ENCODE measurements at regions not wholly inside any gene's neighbourhood (a gene's known extent, or its start where the extent isn't known, plus 50 kb on each side); places are given as distances from the start of the nearest gene placed in this dataset.
"Not testable (repeated sequence)": the region's sequence is repeated elsewhere in the genome, so short reads cannot be mapped to it uniquely, and the experiment has no call there.

- TF ChIP-seq JUND (IDR thresholded peaks at IDR 0.05; ENCODE audit: low read depth, low read length) (no peak), ZNF274 (IDR thresholded peaks at IDR 0.05; ENCODE audit: insufficient read depth, insufficient read length) (no peak)
These were observed 83.4 kb upstream of the STK39 start (continued) for GRCh38 chr2:168330624-168331423.

- RAD21 ChIA-PET (ENCODE audit: unreplicated experiment); SMC1A ChIA-PET (ENCODE audit: uncharacterized antibody, unreplicated experiment): not testable (repeated sequence)
- intact Hi-C loops (cut with micrococcal nuclease; ENCODE audit: unreplicated experiment), result loop anchor here (5.0 kb wide), 1 partner anchor 173 kb away; no protein-coding TSS in a partner anchor
These were observed 87.9 kb upstream of the STK39 start for GRCh38 chr2:168335254-168335653.

GRCh38 chr2:168336786-168337388 is 89.5 kb upstream of the STK39 start:
- ChIA-PET SMC1A (ENCODE audit: uncharacterized antibody, unreplicated experiment) (no interaction called here), CTCF (interaction anchor here (0.7 kb wide), 1 partner anchor 10 kb away, joined by 3 read pairs; no protein-coding TSS in a partner anchor), POLR2A (no interaction called here), RAD21 (ENCODE audit: unreplicated experiment) (interaction anchor here (1.7 kb wide), 1 partner anchor 199 kb away, joined by 3 read pairs; no protein-coding TSS in a partner anchor)
- Histone ChIP-seq H3K36me3 (ENCODE audit: control insufficient read depth in 2 of 2, insufficient read depth in 2 of 2, low read length in 1 of 2) (no peaks in the 10 kb centered on the region), H3K4me1 (ENCODE audit: control insufficient read depth, insufficient read depth, low read length) (no peaks in the 10 kb centered on the region), H3K27ac (ENCODE audit: control insufficient read depth, insufficient read depth) (no peak overlapping the region), H3K27me3 (replicated peaks in 1 of 2; ENCODE audit: control insufficient read depth in 2 of 2, insufficient read depth in 2 of 2, low read length in 1 of 2) (peaks cover 0 to 12% of the 10 kb centered on the region in 2 experiments; a peak in 1 of 4 replicates), H4K20me1 (ENCODE audit: control insufficient read depth, insufficient read depth) (no peaks in the 10 kb centered on the region), H3K4me3 (no peak overlapping the region), H2AFZ (ENCODE audit: control insufficient read depth, low read depth, low read length) (no peak overlapping the region), H3K9me3 (replicated peaks; ENCODE audit: control insufficient read depth, insufficient read depth, low read length) (peaks cover 1% of the 10 kb centered on the region; the same call in 2 of the 3 replicates), H3K4me2 (ENCODE audit: control insufficient read depth, insufficient read depth) (no peak overlapping the region), H3K79me2 (ENCODE audit: control insufficient read depth, insufficient read depth, low read length) (no peaks in the 10 kb centered on the region), H3K9ac (ENCODE audit: control insufficient read depth, insufficient read depth, low read length) (no peak overlapping the region)
- no peak for DNase-seq (ENCODE audit: low read depth, low spot score)
- no TSS peak for BruUV-seq (replicated peaks)
- ATAC-seq, result peak; percentile 89
- 5% methylated on average over 6 of the region's 6 CpGs for WGBS (ENCODE audit: insufficient coverage, insufficient replicate concordance, low lambda C conversion rate, missing lambda C conversion rate)
- in situ Hi-C loops (cut with MboI), result no loop called here
- FAIRE-seq, result peak; percentile 56
- intact Hi-C loops (cut with micrococcal nuclease; ENCODE audit: unreplicated experiment), result loop anchor here (5.0 kb wide), 1 partner anchor 175 kb away; no protein-coding TSS in a partner anchor
- peak; percentile 13; the same call in 1 of the 2 replicates for TF ChIP-seq SMC3 (IDR thresholded peaks at IDR 0.05; ENCODE audit: borderline replicate concordance, low read length)
- peak; percentile 33 to 54 (median 51) for TF ChIP-seq CTCF (IDR thresholded peaks at IDR 0.05 in 2 of 3, conservative IDR thresholded peaks at IDR 0.05 in 1 of 3; ENCODE audit: control insufficient read depth in 2 of 3, extremely low read depth in 1 of 3, insufficient read depth in 1 of 3, low read depth in 3 of 3, low read length in 3 of 3)
- no peak for TF ChIP-seq ETV6 (conservative IDR thresholded peaks at IDR 0.05 in 1 of 2, IDR thresholded peaks at IDR 0.05 in 1 of 2; ENCODE audit: borderline replicate concordance in 1 of 2, low read depth in 1 of 2)
- no peak for TF ChIP-seq ATF7 (IDR thresholded peaks at IDR 0.05; ENCODE audit: low read depth)
- TF ChIP-seq POLR2A (IDR thresholded peaks at IDR 0.05; ENCODE audit: low read depth, low read length), result no peak
- no peak for TF ChIP-seq TAF1 (IDR thresholded peaks at IDR 0.05; ENCODE audit: borderline replicate concordance, low read depth, low read length)
- TF ChIP-seq CBX5 (IDR thresholded peaks at IDR 0.05; ENCODE audit: low read depth), result no peak
- peak; percentile 43; the same call in 1 of the 2 replicates for TF ChIP-seq RAD21 (IDR thresholded peaks at IDR 0.05; ENCODE audit: insufficient read depth, low read depth, low read length)

More at GRCh38 chr2:168335254-168335653, 87.9 kb upstream of the STK39 start:
- H3K27me3 ChIP-seq (replicated peaks in 1 of 2; ENCODE audit: control insufficient read depth in 2 of 2, insufficient read depth in 2 of 2, low read length in 1 of 2); POLR2A ChIA-PET; H3K4me1 ChIP-seq (ENCODE audit: control insufficient read depth, insufficient read depth, low read length); ATAC-seq; DNase-seq (ENCODE audit: low read depth, low spot score); H3K79me2 ChIP-seq (ENCODE audit: control insufficient read depth, insufficient read depth, low read length); H3K4me2 ChIP-seq (ENCODE audit: control insufficient read depth, insufficient read depth); H3K27ac ChIP-seq (ENCODE audit: control insufficient read depth, insufficient read depth); H4K20me1 ChIP-seq (ENCODE audit: control insufficient read depth, insufficient read depth); H3K9me3 ChIP-seq (replicated peaks; ENCODE audit: control insufficient read depth, insufficient read depth, low read length); H2AFZ ChIP-seq (ENCODE audit: control insufficient read depth, low read depth, low read length); FAIRE-seq; H3K9ac ChIP-seq (ENCODE audit: control insufficient read depth, insufficient read depth, low read length); H3K4me3 ChIP-seq; BruUV-seq (replicated peaks); in situ Hi-C loops (cut with MboI); H3K36me3 ChIP-seq (ENCODE audit: control insufficient read depth in 2 of 2, insufficient read depth in 2 of 2, low read length in 1 of 2): not testable (repeated sequence)
- 81% methylated on average over 8 of the region's 8 CpGs for WGBS (ENCODE audit: insufficient coverage, insufficient replicate concordance, low lambda C conversion rate, missing lambda C conversion rate)
- CTCF ChIA-PET, result interaction anchor here (1.1 kb wide), 1 partner anchor 11 kb away, joined by 3 read pairs; no protein-coding TSS in a partner anchor
